ENCODE measurements at regions not wholly inside any gene's neighbourhood (a gene's known extent, or its start where the extent isn't known, plus 50 kb on each side); places are given as distances from the start of the nearest gene placed in this dataset.

- Histone ChIP-seq H3K4me1 (no peaks in the 10 kb centered on the region), H3K36me3 (no peaks in the 10 kb centered on the region), H3K27me3 (no peaks in the 10 kb centered on the region), H3K9me3 (no peaks in the 10 kb centered on the region), H3K27ac (replicated peaks in 1 of 4) (no peak overlapping the region), H3K4me3 (no peak overlapping the region)
- TF ChIP-seq POLR2A (IDR thresholded peaks at IDR 0.05; ENCODE audit: low read depth) (no peak), EP300 (IDR thresholded peaks at IDR 0.05) (no peak), POLR2AphosphoS5 (IDR thresholded peaks at IDR 0.05) (no peak), CTCF (IDR thresholded peaks at IDR 0.05) (no peak)
- 100% methylated on average over 1 of the region's 1 CpG for WGBS
- DNase-seq (ENCODE audit: extremely low spot score): no peak
- intact Hi-C loops (cut with DNase I): no loop called here
Observed at GRCh38 chr4:34158878-34159277, 2085.4 kb downstream of the ARAP2 start.

- Histone ChIP-seq H3K27me3 (no peaks in the 10 kb centered on the region), H3K4me3 (no peak overlapping the region), H3K36me3 (no peaks in the 10 kb centered on the region), H3K9me3 (no peaks in the 10 kb centered on the region), H3K4me1 (no peaks in the 10 kb centered on the region), H3K27ac (replicated peaks in 1 of 4) (no peak overlapping the region)
- intact Hi-C loops (cut with DNase I): no loop called here
- WGBS: 41% methylated on average over 1 of the region's 1 CpG
- TF ChIP-seq POLR2AphosphoS5 (IDR thresholded peaks at IDR 0.05): no peak
- TF ChIP-seq POLR2A (IDR thresholded peaks at IDR 0.05; ENCODE audit: low read depth): no peak
- TF ChIP-seq CTCF (IDR thresholded peaks at IDR 0.05): no peak
- no peak for TF ChIP-seq EP300 (IDR thresholded peaks at IDR 0.05)
- DNase-seq (ENCODE audit: extremely low spot score): no peak
Observed at GRCh38 chr4:34170946-34171345, 2073.4 kb downstream of the ARAP2 start.

GRCh38 chr4:34176609-34177008 is 2067.7 kb downstream of the ARAP2 start:
- intact Hi-C loops (cut with DNase I): no loop called here
- Histone ChIP-seq H3K27ac (replicated peaks in 1 of 4) (no peak overlapping the region), H3K9me3 (no peaks in the 10 kb centered on the region), H3K36me3 (no peaks in the 10 kb centered on the region), H3K4me3 (no peak overlapping the region), H3K27me3 (no peaks in the 10 kb centered on the region), H3K4me1 (no peaks in the 10 kb centered on the region)
- DNase-seq (ENCODE audit: extremely low spot score): no peak
- TF ChIP-seq CTCF (IDR thresholded peaks at IDR 0.05): no peak
- no peak for TF ChIP-seq POLR2AphosphoS5 (IDR thresholded peaks at IDR 0.05)
- no peak for TF ChIP-seq POLR2A (IDR thresholded peaks at IDR 0.05; ENCODE audit: low read depth)
- no peak for TF ChIP-seq EP300 (IDR thresholded peaks at IDR 0.05)

GRCh38 chr4:34178476-34178875 is 2065.8 kb downstream of the ARAP2 start:
- H3K27ac ChIP-seq (replicated peaks in 1 of 4): no peak overlapping the region
- no peak overlapping the region for H3K4me3 ChIP-seq
- DNase-seq (ENCODE audit: extremely low spot score): no peak
- H3K27me3 ChIP-seq: no peaks in the 10 kb centered on the region
- H3K9me3 ChIP-seq: no peaks in the 10 kb centered on the region
- no peaks in the 10 kb centered on the region for H3K4me1 ChIP-seq
- H3K36me3 ChIP-seq: no peaks in the 10 kb centered on the region
- TF ChIP-seq CTCF (IDR thresholded peaks at IDR 0.05): no peak
- TF ChIP-seq POLR2A (IDR thresholded peaks at IDR 0.05; ENCODE audit: low read depth): no peak
- TF ChIP-seq POLR2AphosphoS5 (IDR thresholded peaks at IDR 0.05): no peak
- TF ChIP-seq EP300 (IDR thresholded peaks at IDR 0.05): no peak
- intact Hi-C loops (cut with DNase I): no loop called here

GRCh38 chr4:34181311-34181841 is 2062.9 kb downstream of the ARAP2 start:
- H3K9me3 ChIP-seq: no peaks in the 10 kb centered on the region
- H3K4me1 ChIP-seq: no peaks in the 10 kb centered on the region
- no peak for DNase-seq (ENCODE audit: extremely low spot score)
- H3K27ac ChIP-seq (replicated peaks in 1 of 4): no peak overlapping the region
- no peak overlapping the region for H3K4me3 ChIP-seq
- intact Hi-C loops (cut with DNase I): no loop called here
- no peaks in the 10 kb centered on the region for H3K27me3 ChIP-seq
- 91% methylated on average over 2 of the region's 2 CpGs for whole genome bisulfite sequencing
- TF ChIP-seq POLR2A (IDR thresholded peaks at IDR 0.05; ENCODE audit: low read depth): no peak
- no peaks in the 10 kb centered on the region for H3K36me3 ChIP-seq
